ENCODE measurements at regions not wholly inside any gene's neighbourhood (a gene's known extent, or its start where the extent isn't known, plus 50 kb on each side); places are given as distances from the start of the nearest gene placed in this dataset.

DNA sequence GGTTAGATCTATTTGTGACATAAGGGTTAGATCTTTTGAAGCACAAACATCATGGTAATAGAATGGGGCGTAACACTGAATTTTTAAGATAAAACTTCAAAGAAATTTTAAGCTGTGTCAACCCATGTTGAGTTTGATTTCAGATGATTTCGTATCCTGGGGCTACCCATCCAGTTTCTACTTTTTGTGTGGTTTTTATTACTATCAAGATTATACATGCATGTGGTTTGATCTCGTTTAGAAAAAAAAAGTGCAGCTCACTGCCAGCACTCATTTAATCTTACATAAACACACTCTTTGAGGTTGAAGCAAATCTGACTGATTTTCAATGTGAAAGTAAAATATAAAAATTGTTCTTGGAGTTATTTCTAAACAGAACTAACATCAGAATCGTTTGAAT, 140.8 kb upstream of the GRB10 start:
- Mint-ChIP-seq H3K27ac (ENCODE audit: unreplicated experiment) (no peak overlapping the region), H3K9me3 (ENCODE audit: unreplicated experiment) (no peaks in the 10 kb centered on the region), H3K4me1 (ENCODE audit: unreplicated experiment) (no peaks in the 10 kb centered on the region), H3K27me3 (ENCODE audit: unreplicated experiment) (peaks cover 38% of the 10 kb centered on the region), H3K36me3 (ENCODE audit: unreplicated experiment) (no peaks in the 10 kb centered on the region), H3K4me3 (ENCODE audit: unreplicated experiment) (no peak overlapping the region)
- TF ChIP-seq, protein P1, sequence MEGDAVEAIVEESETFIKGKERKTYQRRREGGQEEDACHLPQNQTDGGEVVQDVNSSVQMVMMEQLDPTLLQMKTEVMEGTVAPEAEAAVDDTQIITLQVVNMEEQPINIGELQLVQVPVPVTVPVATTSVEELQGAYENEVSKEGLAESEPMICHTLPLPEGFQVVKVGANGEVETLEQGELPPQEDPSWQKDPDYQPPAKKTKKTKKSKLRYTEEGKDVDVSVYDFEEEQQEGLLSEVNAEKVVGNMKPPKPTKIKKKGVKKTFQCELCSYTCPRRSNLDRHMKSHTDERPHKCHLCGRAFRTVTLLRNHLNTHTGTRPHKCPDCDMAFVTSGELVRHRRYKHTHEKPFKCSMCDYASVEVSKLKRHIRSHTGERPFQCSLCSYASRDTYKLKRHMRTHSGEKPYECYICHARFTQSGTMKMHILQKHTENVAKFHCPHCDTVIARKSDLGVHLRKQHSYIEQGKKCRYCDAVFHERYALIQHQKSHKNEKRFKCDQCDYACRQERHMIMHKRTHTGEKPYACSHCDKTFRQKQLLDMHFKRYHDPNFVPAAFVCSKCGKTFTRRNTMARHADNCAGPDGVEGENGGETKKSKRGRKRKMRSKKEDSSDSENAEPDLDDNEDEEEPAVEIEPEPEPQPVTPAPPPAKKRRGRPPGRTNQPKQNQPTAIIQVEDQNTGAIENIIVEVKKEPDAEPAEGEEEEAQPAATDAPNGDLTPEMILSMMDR (IDR thresholded peaks at IDR 0.05): no peak
- DNase-seq (ENCODE audit: extremely low spot score, unreplicated experiment): no peak

- no peak for DNase-seq (ENCODE audit: extremely low spot score, unreplicated experiment)
- Mint-ChIP-seq H3K4me3 (ENCODE audit: unreplicated experiment) (no peak overlapping the region), H3K9me3 (ENCODE audit: unreplicated experiment) (no peaks in the 10 kb centered on the region), H3K36me3 (ENCODE audit: unreplicated experiment) (no peaks in the 10 kb centered on the region), H3K27ac (ENCODE audit: unreplicated experiment) (no peak overlapping the region), H3K27me3 (ENCODE audit: unreplicated experiment) (peaks cover 33% of the 10 kb centered on the region), H3K4me1 (ENCODE audit: unreplicated experiment) (no peaks in the 10 kb centered on the region)
- TF ChIP-seq, protein P1 (IDR thresholded peaks at IDR 0.05): no peak
Measured at GRCh38 chr7:50921114-50921813, 138.6 kb upstream of the GRB10 start.

GRCh38 chr7:50920031-50920635, 137.4 kb upstream of the GRB10 start:
- H3K4me3 Mint-ChIP-seq (ENCODE audit: unreplicated experiment): no peak overlapping the region
- no peaks in the 10 kb centered on the region for H3K4me1 Mint-ChIP-seq (ENCODE audit: unreplicated experiment)
- H3K36me3 Mint-ChIP-seq (ENCODE audit: unreplicated experiment): no peaks in the 10 kb centered on the region
- DNase-seq (ENCODE audit: extremely low spot score, unreplicated experiment): no peak
- TF ChIP-seq, protein P1 (IDR thresholded peaks at IDR 0.05): no peak
- peaks cover 23% of the 10 kb centered on the region for H3K27me3 Mint-ChIP-seq (ENCODE audit: unreplicated experiment)
- no peak overlapping the region for H3K27ac Mint-ChIP-seq (ENCODE audit: unreplicated experiment)
- H3K9me3 Mint-ChIP-seq (ENCODE audit: unreplicated experiment): no peaks in the 10 kb centered on the region

DNA sequence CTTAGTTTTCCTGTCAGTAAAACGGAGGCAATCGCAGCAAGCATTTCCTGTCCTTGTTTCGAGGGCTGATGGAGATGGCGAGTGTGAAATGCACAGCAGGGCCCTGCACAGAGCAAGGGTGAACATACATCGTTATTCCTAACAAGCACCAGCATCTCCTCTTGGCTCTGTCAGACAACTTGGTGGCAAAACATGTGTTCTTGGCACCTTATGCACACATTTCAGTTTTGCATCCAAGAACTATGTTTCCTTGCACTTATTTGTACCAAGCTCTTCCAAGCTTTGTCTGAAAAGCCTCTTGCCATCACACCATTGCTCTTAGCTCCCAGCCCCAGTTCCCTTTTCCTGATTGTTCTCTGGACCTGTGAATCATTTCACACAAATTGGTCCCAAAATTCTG, 132.9 kb upstream of the GRB10 start:
- no peaks in the 10 kb centered on the region for H3K36me3 Mint-ChIP-seq (ENCODE audit: unreplicated experiment)
- no peak for DNase-seq (ENCODE audit: extremely low spot score, unreplicated experiment)

GRCh38 chr7:50914460-50914859, 131.8 kb upstream of the GRB10 start:
- H3K36me3 Mint-ChIP-seq (ENCODE audit: unreplicated experiment): peaks cover 1% of the 10 kb centered on the region
- no peak overlapping the region for H3K4me3 Mint-ChIP-seq (ENCODE audit: unreplicated experiment)
- no peaks in the 10 kb centered on the region for H3K4me1 Mint-ChIP-seq (ENCODE audit: unreplicated experiment)
- DNase-seq (ENCODE audit: extremely low spot score, unreplicated experiment): no peak
- H3K27ac Mint-ChIP-seq (ENCODE audit: unreplicated experiment): no peak overlapping the region
- TF ChIP-seq, protein P1 (IDR thresholded peaks at IDR 0.05): no peak
- peaks cover 3% of the 10 kb centered on the region for H3K9me3 Mint-ChIP-seq (ENCODE audit: unreplicated experiment)
- H3K27me3 Mint-ChIP-seq (ENCODE audit: unreplicated experiment): peaks cover 33% of the 10 kb centered on the region

More for the DNA sequence above, 132.9 kb upstream of the GRB10 start:
- H3K4me3 Mint-ChIP-seq (ENCODE audit: unreplicated experiment): no peak overlapping the region
- no peaks in the 10 kb centered on the region for H3K9me3 Mint-ChIP-seq (ENCODE audit: unreplicated experiment)
- no peak overlapping the region for H3K27ac Mint-ChIP-seq (ENCODE audit: unreplicated experiment)
- TF ChIP-seq, protein P1 (IDR thresholded peaks at IDR 0.05): no peak
- peaks cover 37% of the 10 kb centered on the region for H3K27me3 Mint-ChIP-seq (ENCODE audit: unreplicated experiment)
- no peaks in the 10 kb centered on the region for H3K4me1 Mint-ChIP-seq (ENCODE audit: unreplicated experiment)
